ENCODE measurements at regions not wholly inside any gene's neighbourhood (a gene's known extent, or its start where the extent isn't known, plus 50 kb on each side); places are given as distances from the start of the nearest gene placed in this dataset.

- ChIA-PET POLR2A (ENCODE audit: unreplicated experiment) (no interaction called here), CTCF (interaction anchor here (1.7 kb wide), 1 partner anchor 225 kb away, joined by 3 read pairs; no protein-coding TSS in a partner anchor)
- in situ Hi-C loops (cut with MboI; ENCODE audit: low sequenced_read_pairs) = no loop called here
- Histone ChIP-seq H3K23ac (ENCODE audit: low read depth, low read length) (no peak overlapping the region), H3K36me3 (ENCODE audit: control insufficient read depth, insufficient read depth, low read length) (no peaks in the 10 kb centered on the region), H3K9me1 (ENCODE audit: insufficient read depth, low read length) (peaks cover 3% of the 10 kb centered on the region; the same call in 1 of the 2 replicates), H2BK120ac (ENCODE audit: low read depth, low read length) (peak overlapping the region; percentile 40), H3K14ac (replicated peaks; ENCODE audit: low read depth, low read length) (no peak overlapping the region), H3K27ac (ENCODE audit: insufficient read depth, low read length) (no peak overlapping the region), H3K9me3 (ENCODE audit: control insufficient read depth, insufficient read depth, low read length) (no peaks in the 10 kb centered on the region), H4K5ac (ENCODE audit: low read depth, low read length) (no peak overlapping the region), H3K56ac (ENCODE audit: extremely low read depth, insufficient read depth, low read length) (no peak overlapping the region), H3K4ac (ENCODE audit: low read depth, low read length) (peak overlapping the region; percentile 33; the same call in 1 of the 2 replicates), H2BK15ac (ENCODE audit: low read depth, low read length) (peak overlapping the region; percentile 40; the same call in 1 of the 3 replicates), H4K20me1 (ENCODE audit: insufficient read depth, low read length) (no peaks in the 10 kb centered on the region), H2BK20ac (ENCODE audit: low read depth, low read length) (no peak overlapping the region; the same call in 1 of the 2 replicates), H4K91ac (ENCODE audit: insufficient read depth, low read depth, low read length) (peak overlapping the region; percentile 10; the same call in 1 of the 2 replicates), H2AK5ac (ENCODE audit: low read depth, low read length) (peak overlapping the region; percentile 64; the same call in 1 of the 2 replicates), H2BK5ac (ENCODE audit: low read depth, low read length, poor library complexity, severe bottlenecking) (no peak overlapping the region), H3K27me3 (ENCODE audit: control insufficient read depth, insufficient read depth, low read length) (no peaks in the 10 kb centered on the region), H2AK9ac (replicated peaks; ENCODE audit: low read depth, low read length, poor library complexity) (no peak overlapping the region), H3K4me2 (ENCODE audit: low read depth, low read length) (no peak overlapping the region), H3K4me1 (ENCODE audit: control insufficient read depth, insufficient read depth, low read length) (peaks cover 2% of the 10 kb centered on the region), H3K79me1 (ENCODE audit: low read depth in 1 of 2, low read length in 2 of 2) (no peaks in the 10 kb centered on the region), H3K4me3 (ENCODE audit: insufficient read depth, low read depth, low read length) (no peak overlapping the region), H3K18ac (ENCODE audit: low read depth, low read length) (peak overlapping the region; percentile 47; the same call in 1 of the 2 replicates), H4K8ac (ENCODE audit: low read depth in 2 of 2, low read length in 2 of 2) (peak overlapping the region; percentile 10 to 35; a peak in 1 of 4 replicates), H3K9ac (ENCODE audit: low read depth, low read length) (no peak overlapping the region), H2AFZ (replicated peaks; ENCODE audit: low read length, poor library complexity) (peak overlapping the region; percentile 25)
- BruUV-seq (replicated peaks) = no TSS peak
- dilution Hi-C loops (cut with HindIII; ENCODE audit: low sequenced_read_pairs, unreplicated experiment) = no loop called here
- DNase-seq = no peak
- no peak for ATAC-seq (ENCODE audit: low read depth)
- TF ChIP-seq MXI1 (IDR thresholded peaks at IDR 0.05; ENCODE audit: borderline replicate concordance, low read depth, low read length) = no peak
- TF ChIP-seq ELK1 (IDR thresholded peaks at IDR 0.05; ENCODE audit: borderline replicate concordance, low read depth, low read length) = no peak
- TF ChIP-seq POLR2A (IDR thresholded peaks at IDR 0.05; ENCODE audit: low read depth, low read length) = no peak
- no peak for TF ChIP-seq CHD1 (IDR thresholded peaks at IDR 0.05; ENCODE audit: low read depth, low read length)
- no peak for TF ChIP-seq FOS (IDR thresholded peaks at IDR 0.05; ENCODE audit: low read depth, low read length)
- no peak for TF ChIP-seq CEBPB (IDR thresholded peaks at IDR 0.05; ENCODE audit: low read depth, low read length)
- no peak for TF ChIP-seq MAFK (IDR thresholded peaks at IDR 0.05; ENCODE audit: low read depth, low read length)
- no peak for TF ChIP-seq MAZ (IDR thresholded peaks at IDR 0.05; ENCODE audit: borderline replicate concordance, low read depth, low read length)
- no peak for TF ChIP-seq RAD21 (IDR thresholded peaks at IDR 0.05; ENCODE audit: low read length)
- no peak for TF ChIP-seq CTCF (conservative IDR thresholded peaks at IDR 0.05; ENCODE audit: low read depth, low read length)
- no peak for TF ChIP-seq RFX5 (IDR thresholded peaks at IDR 0.05; ENCODE audit: low read depth, low read length)
- intact Hi-C loops (cut with micrococcal nuclease) = no loop called here
- 86% methylated on average over 3 of the region's 8 CpGs; no CpG with 5 or more reads in 1 of the 2 experiments for WGBS, 2 experiments (ENCODE audit: extremely low coverage in 2 of 2, insufficient read length in 1 of 2)
Observed at GRCh38 chr18:56224669-56225561, 413.5 kb downstream of the TXNL1 start.

Data from IMR-90 (cell line).